CD4-positive, alpha-beta T cell (primary cell): ENCODE measurements at regions not wholly inside any gene's neighbourhood (a gene's known extent, or its start where the extent isn't known, plus 50 kb on each side); places are given as distances from the start of the nearest gene placed in this dataset.

ENCODE experiments used
- ATAC-seq: fragments of 200-7000 bp; cut with Tn5 transposase; one replicate; pipeline ENCODE4 v1.10.0; 2022; ENCODE audit warnings: mild to moderate bottlenecking; ENCODE audit not compliant: poor library complexity
- CTCF ChIA-PET: fragments of 350-600 bp; sonication (Branson Sonifier 250); formaldehyde crosslinking; loops from one replicate; lab custom pipeline; 2021; ENCODE audit warnings: antibody characterized with exemption, inconsistent platforms; lab: Charles Lee
- POLR2A ChIA-PET: fragments of 350-600 bp; sonication (Branson Sonifier 250); formaldehyde crosslinking; loops from one replicate; lab custom pipeline; 2021; ENCODE audit warnings: antibody characterized with exemption, inconsistent platforms; lab: Charles Lee
- DNase-seq, 14 experiments: peaks; one replicate each; pipeline ENCODE4 v3.0.0-alpha.2; 2013 to 2020; ENCODE audit warnings: mixed read lengths in 2 of 14
- H3K27ac ChIP-seq, 2 donors: one replicate each; pipeline versions ENCODE4 v1.5.1 to v1.7.0; 2013; ENCODE audit warnings: low read length in 2 of 2, low read depth in 1 of 2, mild to moderate bottlenecking in 1 of 2
- H3K27me3 ChIP-seq, 2 experiments: 1 replicate in 1 of 2; 2 replicates in 1 of 2; pipeline versions ENCODE4 v1.6.1 to v1.7.0; 2013; ENCODE audit warnings: low read length in 2 of 2, control low read depth in 1 of 2, mild to moderate bottlenecking in 1 of 2, moderate library complexity in 1 of 2; ENCODE audit not compliant: insufficient read depth in 2 of 2, control insufficient read depth in 1 of 2
- H3K36me3 ChIP-seq: one replicate; pipeline ENCODE4 v1.6.1; 2013; ENCODE audit warnings: low read length, control low read depth; ENCODE audit not compliant: insufficient read depth
- H3K4me1 ChIP-seq: one replicate; pipeline ENCODE4 v1.6.1; 2013; ENCODE audit warnings: low read length, control low read depth; ENCODE audit not compliant: insufficient read depth
- H3K4me3 ChIP-seq: one replicate; pipeline ENCODE4 v1.5.1; 2013; ENCODE audit warnings: mild to moderate bottlenecking, low read length, moderate library complexity
- H3K9me3 ChIP-seq, 2 experiments: 1 replicate in 1 of 2; 2 replicates in 1 of 2; pipeline versions ENCODE4 v1.6.1 to v1.7.0; 2013; ENCODE audit warnings: low read length in 2 of 2, mild to moderate bottlenecking in 2 of 2, control low read depth in 1 of 2, moderate library complexity in 1 of 2; ENCODE audit not compliant: control insufficient read depth in 1 of 2, insufficient read depth in 1 of 2
- H3K27ac Mint-ChIP-seq: one replicate; pipeline ENCODE4 v1.8.0; 2020; ENCODE audit warnings: mixed read lengths
- H3K27me3 Mint-ChIP-seq: one replicate; pipeline ENCODE4 v1.8.0; 2021; ENCODE audit warnings: mixed read lengths
- H3K36me3 Mint-ChIP-seq: one replicate; pipeline ENCODE4 v1.8.0; 2021; ENCODE audit warnings: low read depth, mixed read lengths
- H3K4me1 Mint-ChIP-seq: one replicate; pipeline ENCODE4 v1.8.0; 2021; ENCODE audit warnings: low read depth, mixed read lengths
- H3K4me3 Mint-ChIP-seq: one replicate; pipeline ENCODE4 v1.8.0; 2020; ENCODE audit warnings: mild to moderate bottlenecking, mixed read lengths
- H3K9me3 Mint-ChIP-seq: one replicate; pipeline ENCODE4 v1.8.0; 2020; ENCODE audit warnings: mixed read lengths
- intact Hi-C, 2 experiments: fragments of 100-400 bp; cut with DNase I in 1 of 2; cut with micrococcal nuclease in 1 of 2; formaldehyde crosslinking; loops; one replicate each; pipeline versions ENCODE4 v1.15.1 to v1.9.0; 2023 to 2025; cut with DNase I, micrococcal nuclease
- TF ChIP-seq, protein P1 (sequence below): fragments of 200-600 bp; IDR thresholded peaks from one replicate; pipeline ENCODE4 v1.8.0; 2022; ENCODE audit warnings: antibody characterized with exemption, mild to moderate bottlenecking

DNA sequence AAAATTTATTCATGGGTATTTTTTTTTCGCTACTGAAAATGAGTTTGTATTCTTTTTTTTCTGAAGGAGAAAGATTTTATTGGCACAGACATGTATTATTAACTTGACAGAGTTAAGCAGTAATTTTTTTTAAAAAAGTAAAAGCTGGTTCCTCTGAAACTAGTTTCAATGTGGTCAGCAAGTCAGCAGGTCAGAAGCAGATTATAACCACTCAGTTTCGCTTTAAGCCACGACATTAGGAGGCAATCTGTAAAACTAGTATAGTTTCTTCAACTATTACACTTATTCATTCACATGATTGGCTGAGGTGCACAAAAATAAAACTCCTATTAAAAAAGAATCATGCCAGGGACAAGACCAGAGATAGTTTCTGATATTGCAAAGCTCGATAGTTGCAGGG lies 714.2 kb upstream of the PCDH7 start:
- peaks cover 18% of the 10 kb centered on the region for H3K9me3 Mint-ChIP-seq
- H3K27me3 Mint-ChIP-seq = no peaks in the 10 kb centered on the region
- ATAC-seq (no peak), DNase-seq (no peak)
- POLR2A ChIA-PET = no interaction called here
- Histone ChIP-seq H3K4me1 (no peaks in the 10 kb centered on the region), H3K27ac (no peak overlapping the region), H3K27me3 (no peaks in the 10 kb centered on the region), H3K4me3 (no peak overlapping the region), H3K36me3 (no peaks in the 10 kb centered on the region), H3K9me3 (peaks cover 0 to 11% of the 10 kb centered on the region in 2 experiments)
- H3K27ac Mint-ChIP-seq = no peak overlapping the region
- no peaks in the 10 kb centered on the region for H3K4me1 Mint-ChIP-seq
- CTCF ChIA-PET = no interaction called here
- TF ChIP-seq, protein P1, sequence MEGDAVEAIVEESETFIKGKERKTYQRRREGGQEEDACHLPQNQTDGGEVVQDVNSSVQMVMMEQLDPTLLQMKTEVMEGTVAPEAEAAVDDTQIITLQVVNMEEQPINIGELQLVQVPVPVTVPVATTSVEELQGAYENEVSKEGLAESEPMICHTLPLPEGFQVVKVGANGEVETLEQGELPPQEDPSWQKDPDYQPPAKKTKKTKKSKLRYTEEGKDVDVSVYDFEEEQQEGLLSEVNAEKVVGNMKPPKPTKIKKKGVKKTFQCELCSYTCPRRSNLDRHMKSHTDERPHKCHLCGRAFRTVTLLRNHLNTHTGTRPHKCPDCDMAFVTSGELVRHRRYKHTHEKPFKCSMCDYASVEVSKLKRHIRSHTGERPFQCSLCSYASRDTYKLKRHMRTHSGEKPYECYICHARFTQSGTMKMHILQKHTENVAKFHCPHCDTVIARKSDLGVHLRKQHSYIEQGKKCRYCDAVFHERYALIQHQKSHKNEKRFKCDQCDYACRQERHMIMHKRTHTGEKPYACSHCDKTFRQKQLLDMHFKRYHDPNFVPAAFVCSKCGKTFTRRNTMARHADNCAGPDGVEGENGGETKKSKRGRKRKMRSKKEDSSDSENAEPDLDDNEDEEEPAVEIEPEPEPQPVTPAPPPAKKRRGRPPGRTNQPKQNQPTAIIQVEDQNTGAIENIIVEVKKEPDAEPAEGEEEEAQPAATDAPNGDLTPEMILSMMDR = no peak
- H3K36me3 Mint-ChIP-seq = no peaks in the 10 kb centered on the region
- intact Hi-C loops = no loop called here
- no peak overlapping the region for H3K4me3 Mint-ChIP-seq

DNA sequence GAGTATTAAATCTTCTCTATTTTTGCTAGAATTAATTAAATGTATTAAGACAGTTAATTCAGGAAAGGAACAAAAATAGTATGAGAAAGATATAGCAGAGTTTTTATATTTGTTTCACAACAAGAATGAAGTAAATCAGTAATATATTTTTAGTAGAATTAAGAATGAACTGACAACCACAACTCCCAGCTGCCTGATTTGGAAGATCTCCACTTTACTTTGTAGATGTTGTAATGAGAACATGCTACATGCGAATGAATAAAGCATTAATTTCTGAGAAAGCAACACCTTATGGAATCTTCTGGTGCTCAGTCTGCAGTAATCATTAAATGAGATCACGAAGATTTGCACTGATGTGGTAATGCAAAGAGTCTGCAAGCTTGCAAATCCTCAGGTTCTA lies 695.6 kb upstream of the PCDH7 start:
- H3K4me1 Mint-ChIP-seq = no peaks in the 10 kb centered on the region
- H3K4me3 ChIP-seq = no peak overlapping the region
- no peaks in the 10 kb centered on the region for H3K4me1 ChIP-seq
- TF ChIP-seq, protein P1 = no peak
- no peaks in the 10 kb centered on the region for H3K27me3 Mint-ChIP-seq
- H3K27ac ChIP-seq = no peak overlapping the region
- POLR2A ChIA-PET = no interaction called here
- no peaks in the 10 kb centered on the region for H3K36me3 ChIP-seq
- H3K9me3 ChIP-seq = peaks cover 0 to 7% of the 10 kb centered on the region in 2 experiments
- intact Hi-C loops = no loop called here
- CTCF ChIA-PET = no interaction called here
- no peak for DNase-seq
- H3K4me3 Mint-ChIP-seq = no peak overlapping the region
- no peak for ATAC-seq
- no peaks in the 10 kb centered on the region for H3K27me3 ChIP-seq
- no peaks in the 10 kb centered on the region for H3K36me3 Mint-ChIP-seq
- H3K9me3 Mint-ChIP-seq = peaks cover 7% of the 10 kb centered on the region
- H3K27ac Mint-ChIP-seq = no peak overlapping the region

DNA sequence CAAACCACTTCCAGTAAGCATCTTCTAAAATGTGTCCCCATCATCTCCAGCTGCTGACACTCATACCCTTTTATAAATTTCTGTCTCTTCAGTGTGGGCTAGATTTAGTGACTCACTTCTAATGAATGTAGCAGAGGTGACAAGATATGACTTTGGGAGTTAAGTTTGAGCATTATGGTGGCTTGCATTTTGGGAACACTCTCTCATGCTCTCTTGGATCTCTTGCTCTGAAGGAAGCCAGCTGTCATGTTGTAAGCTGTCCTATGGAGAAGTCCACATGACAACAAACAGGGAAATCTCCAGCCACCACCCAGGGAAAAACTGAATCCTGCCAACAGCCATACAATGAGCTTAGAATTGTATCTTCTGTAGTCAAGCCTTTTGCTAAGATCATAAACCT lies 691.3 kb upstream of the PCDH7 start:
- no peak overlapping the region for H3K4me3 Mint-ChIP-seq
- ATAC-seq = no peak
- no peaks in the 10 kb centered on the region for H3K27me3 ChIP-seq
- peaks cover 0 to 4% of the 10 kb centered on the region in 2 experiments for H3K9me3 ChIP-seq
- peaks cover 7% of the 10 kb centered on the region for H3K9me3 Mint-ChIP-seq
- no peak overlapping the region for H3K27ac Mint-ChIP-seq
- no peaks in the 10 kb centered on the region for H3K4me1 ChIP-seq
- ChIA-PET POLR2A (no interaction called here), CTCF (no interaction called here)
- H3K4me3 ChIP-seq = no peak overlapping the region
- intact Hi-C loops = no loop called here
- no peaks in the 10 kb centered on the region for H3K36me3 Mint-ChIP-seq
- no peak for DNase-seq
- H3K27me3 Mint-ChIP-seq = no peaks in the 10 kb centered on the region
- H3K36me3 ChIP-seq = no peaks in the 10 kb centered on the region
- TF ChIP-seq, protein P1 = no peak
- no peaks in the 10 kb centered on the region for H3K4me1 Mint-ChIP-seq
- no peak overlapping the region for H3K27ac ChIP-seq
